HG03354 (cell line): ENCODE measurements at regions not wholly inside any gene's neighbourhood (a gene's known extent, or its start where the extent isn't known, plus 50 kb on each side); places are given as distances from the start of the nearest gene placed in this dataset.
"Not testable (repeated sequence)": the region's sequence is repeated elsewhere in the genome, so short reads cannot be mapped to it uniquely, and the experiment has no call there.

Experiments
- ATAC-seq: cut with Tn5 transposase; IDR thresholded peaks from one replicate; pipeline ENCODE4 v1.9.1; 2021; ENCODE audit warnings: mild to moderate bottlenecking; ENCODE audit not compliant: unreplicated experiment, poor library complexity, severe bottlenecking

- ATAC-seq: no peak
These were observed 103.3 kb upstream of the KCND3 start for GRCh38 chr1:112092656-112093371.

DNA sequence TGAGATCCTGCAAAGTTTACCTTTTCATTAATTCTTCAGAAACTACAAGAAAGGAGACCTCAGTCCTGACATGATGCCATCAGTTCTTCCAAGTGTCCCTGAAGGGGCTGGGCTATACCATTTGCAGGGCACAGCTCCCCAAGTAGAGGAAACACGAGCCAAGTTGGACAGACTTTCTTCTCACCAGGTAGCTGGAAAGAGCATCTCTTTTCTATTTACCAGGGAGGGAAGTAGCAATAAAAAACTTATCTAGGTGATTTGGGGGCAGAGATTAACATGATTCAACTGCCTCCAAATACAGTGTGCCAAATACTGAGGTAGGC, 103.9 kb upstream of the KCND3 start:
- ATAC-seq: no peak

GRCh38 chr1:112099979-112100378, 110.5 kb upstream of the KCND3 start:
- no peak for ATAC-seq

DNA sequence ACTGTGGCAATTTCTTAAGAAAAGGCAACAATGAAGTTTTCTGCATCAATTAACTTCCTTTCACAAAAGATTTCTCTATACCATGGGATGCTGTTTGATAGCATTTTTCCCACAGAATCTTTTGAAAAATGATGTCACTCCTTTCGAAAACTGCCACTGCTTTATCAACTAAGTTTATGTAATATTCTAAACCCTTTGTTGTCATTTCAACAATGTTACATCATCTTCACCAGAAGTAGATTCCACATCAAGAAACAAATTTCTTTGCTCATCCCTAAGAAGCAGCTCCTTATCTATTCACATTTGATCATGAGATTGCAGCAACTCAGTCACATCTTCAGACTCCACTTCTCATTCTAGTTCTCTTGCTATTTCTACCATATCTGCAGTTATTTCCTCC, 116.1 kb upstream of the KCND3 start:
- no peak for ATAC-seq

GRCh38 chr1:112110031-112110430, 120.6 kb upstream of the KCND3 start:
- no peak for ATAC-seq

DNA sequence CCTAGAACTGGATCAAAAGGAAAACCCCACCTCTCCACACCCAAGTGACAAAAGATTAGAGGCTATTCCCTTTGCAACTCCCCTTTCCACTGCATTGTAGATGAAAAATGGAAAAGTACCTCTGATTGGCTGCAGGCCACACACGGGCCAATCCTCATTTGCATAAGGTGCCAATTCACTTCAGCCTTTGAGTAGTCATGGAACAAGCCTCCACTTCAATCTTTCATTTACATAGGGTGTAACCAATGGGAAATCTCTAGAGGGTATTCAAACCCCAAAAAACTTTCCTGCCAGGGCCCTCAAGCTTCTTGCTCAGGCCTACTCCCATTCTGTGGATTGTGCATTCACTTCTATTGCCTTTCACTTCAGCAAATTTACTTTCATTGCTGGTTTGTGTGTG, 122.3 kb upstream of the KCND3 start:
- no peak for ATAC-seq

DNA sequence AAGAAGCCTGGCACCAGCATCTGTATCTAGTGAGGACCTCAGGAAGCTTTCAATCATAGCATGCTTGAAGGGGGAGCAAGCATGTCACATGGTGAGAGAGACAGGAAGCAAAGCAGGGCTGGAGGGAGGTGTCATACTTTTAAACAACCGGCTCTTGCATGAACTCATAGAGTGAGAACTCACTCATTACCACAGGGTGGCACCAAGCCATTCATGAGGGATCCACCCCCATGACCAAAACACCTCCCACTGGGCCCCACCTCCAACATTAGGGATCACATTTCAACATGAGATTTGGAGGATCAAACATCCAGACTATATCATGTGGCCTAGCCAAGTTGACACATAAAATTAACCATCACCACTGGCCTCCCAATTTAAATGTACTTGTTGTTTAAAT, 125.1 kb upstream of the KCND3 start:
- ATAC-seq: no peak

- no peak for ATAC-seq
These were observed 137.1 kb upstream of the KCND3 start for GRCh38 chr1:112126598-112126997.

GRCh38 chr1:112127606-112128005, 138.1 kb upstream of the KCND3 start:
- ATAC-seq: not testable (repeated sequence)

- ATAC-seq: no peak
These were observed 144.0 kb upstream of the KCND3 start for GRCh38 chr1:112133487-112133886.

GRCh38 chr1:112140743-112141142, 151.3 kb upstream of the KCND3 start:
- ATAC-seq: no peak

DNA sequence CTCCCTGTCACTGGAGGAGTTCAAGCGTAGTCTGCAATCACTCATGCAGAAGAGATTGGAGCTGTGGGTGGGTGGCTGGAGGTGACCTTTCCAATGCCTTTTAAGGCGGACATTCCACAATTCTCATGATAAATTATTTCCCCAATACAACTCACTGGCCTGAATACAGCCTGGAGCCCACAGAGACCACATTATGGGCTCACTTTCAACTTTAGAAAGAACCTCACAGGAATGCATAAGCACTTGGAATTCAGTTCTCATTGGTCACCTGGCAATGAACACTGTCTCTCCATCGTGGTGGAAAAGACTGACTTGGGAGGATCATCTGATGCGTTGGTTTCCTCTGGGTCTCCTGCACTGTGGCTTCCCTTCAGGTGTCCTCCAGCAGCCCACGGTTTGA, 151.8 kb upstream of the KCND3 start:
- no peak for ATAC-seq

DNA sequence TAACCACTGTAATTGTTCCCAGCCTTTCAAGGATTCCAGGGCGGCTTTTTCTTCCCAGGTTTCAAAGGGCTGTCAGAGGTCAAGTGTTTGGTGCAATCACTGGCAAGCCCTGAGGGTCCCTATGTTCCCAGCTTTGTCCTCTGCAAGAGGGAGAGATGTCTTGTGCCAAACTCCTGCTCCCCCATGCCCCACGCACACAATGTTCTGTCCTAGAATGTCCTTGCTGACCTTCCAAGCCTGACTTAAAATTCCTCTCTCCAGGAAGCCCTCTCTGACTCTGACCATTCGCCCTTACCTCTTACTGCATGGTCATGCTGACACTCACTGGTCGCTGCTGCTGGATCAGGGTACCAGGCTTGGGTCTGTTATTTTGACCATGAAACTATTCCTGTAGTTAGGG, 152.5 kb upstream of the KCND3 start:
- ATAC-seq: no peak

GRCh38 chr1:112143871-112144441, 154.5 kb upstream of the KCND3 start:
- ATAC-seq: no peak

GRCh38 chr1:112144733-112145426, 155.4 kb upstream of the KCND3 start:
- ATAC-seq: no peak

GRCh38 chr1:112146201-112146715, 156.8 kb upstream of the KCND3 start:
- no peak for ATAC-seq

DNA sequence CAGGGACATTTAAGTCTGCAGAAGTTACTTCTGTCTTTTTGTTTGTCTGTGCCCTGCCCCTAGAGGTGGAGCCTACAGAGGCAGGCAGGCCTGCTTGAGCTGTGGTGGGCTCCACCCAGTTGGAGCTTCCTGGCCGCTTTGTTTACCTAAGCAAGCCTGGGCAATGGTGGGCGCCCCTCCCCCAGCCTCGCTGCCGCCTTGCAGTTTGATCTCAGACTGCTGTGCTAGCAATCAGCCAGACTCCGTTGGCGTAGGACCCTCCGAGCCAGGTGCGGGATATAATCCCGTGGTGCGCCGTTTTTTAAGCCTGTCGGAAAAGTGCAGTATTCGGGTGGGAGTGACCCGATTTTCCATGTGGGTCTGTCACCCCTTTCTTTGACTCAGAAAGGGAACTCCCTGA, 170.7 kb upstream of the KCND3 start:
- ATAC-seq: not testable (repeated sequence)

GRCh38 chr1:112165375-112165774, 175.9 kb upstream of the KCND3 start:
- ATAC-seq: no peak

DNA sequence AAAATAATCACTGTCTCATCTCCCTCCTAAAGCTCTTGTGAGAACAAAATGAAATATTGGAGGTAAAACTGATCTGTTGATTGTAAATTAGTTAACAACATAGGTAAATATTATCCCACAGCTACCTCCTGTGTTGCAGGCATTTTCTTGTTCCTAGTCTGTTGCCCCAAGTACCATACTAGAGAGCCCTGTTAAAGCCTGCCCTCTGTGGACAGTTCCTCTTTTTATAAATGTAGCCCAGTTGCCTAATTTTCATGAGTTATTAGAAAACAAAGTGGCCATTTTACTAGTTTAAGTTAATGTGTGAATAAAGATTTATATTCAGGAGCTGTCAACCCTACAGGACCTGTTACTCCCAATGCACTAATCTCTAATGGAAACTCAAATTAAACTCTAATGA, 180.0 kb upstream of the KCND3 start:
- ATAC-seq: no peak

DNA sequence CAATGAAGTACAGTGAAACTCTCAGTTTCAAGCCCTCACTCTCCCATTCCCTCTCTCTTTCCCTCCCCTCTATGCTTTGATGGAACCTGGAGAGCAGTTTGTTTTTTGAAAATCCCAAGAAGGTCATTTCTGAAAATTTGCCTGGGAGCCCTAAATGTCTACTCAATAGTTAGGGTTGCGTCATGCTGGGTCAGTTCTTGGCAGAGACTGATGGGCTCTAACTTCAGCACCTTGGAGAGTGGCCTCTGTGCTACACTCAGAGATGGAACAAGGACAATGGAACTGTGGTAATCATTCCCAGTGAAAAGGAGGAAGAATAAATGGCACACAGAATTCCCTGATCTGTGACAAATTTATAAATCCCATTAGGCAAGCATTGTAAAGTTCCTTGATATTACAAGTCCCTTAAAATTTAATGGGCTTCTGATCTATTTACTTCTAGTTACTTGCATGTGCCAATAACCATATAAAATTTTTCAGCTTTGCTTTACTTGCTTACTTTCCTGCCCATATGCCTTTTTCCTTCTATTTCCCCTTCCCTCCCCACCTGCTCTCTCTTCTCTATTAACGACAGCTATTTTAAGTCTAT, 182.9 kb upstream of the KCND3 start:
- no peak for ATAC-seq

DNA sequence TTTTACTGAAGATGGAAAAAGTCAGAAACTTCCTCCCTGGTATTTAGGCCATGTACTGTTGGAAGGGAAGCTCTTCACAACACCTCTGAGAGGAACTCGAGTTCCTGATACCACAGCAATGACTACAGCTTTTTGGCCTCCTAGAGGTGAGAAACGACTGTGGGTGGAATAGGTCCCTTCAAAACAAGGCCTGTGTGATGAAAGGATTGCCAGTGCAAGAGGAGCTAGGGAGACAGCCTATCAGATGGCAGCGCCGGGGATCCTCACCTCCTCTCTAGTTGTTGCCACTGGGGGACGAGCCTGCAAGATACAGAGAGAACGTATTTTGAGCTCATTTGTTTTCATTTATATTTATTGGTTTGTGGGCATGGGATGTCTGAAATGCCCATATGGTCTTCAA, 187.8 kb upstream of the KCND3 start:
- ATAC-seq: no peak
